ENCODE measurements at regions not wholly inside any gene's neighbourhood (a gene's known extent, or its start where the extent isn't known, plus 50 kb on each side); places are given as distances from the start of the nearest gene placed in this dataset.

DNA sequence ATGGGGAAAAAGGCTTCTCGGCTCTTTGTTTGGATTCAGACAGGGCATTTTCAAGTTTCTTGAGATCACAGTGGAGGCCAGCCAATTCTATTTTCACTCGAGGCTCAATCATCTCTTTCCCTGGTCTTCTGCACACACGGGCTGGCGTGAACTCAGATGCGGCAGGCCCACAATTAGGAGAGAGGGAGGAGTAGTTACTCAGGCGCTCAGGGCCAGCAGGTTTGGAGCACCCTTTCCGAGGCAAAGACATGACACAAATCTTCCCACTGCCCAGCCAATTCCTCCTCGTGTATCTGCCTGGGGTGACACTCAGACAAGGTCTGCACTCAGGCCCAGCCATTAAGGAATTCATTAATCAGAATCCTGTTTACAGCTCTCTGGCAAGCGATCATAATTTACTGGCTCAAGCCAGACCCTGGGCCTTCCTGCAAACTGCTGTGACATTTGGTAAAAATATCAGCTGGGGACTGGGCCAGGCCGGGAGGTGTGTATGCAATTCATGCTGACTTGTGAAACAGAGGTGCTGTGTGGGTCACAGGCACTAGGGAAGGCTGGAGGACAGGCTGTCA is 68.1 kb upstream of the TLE3 start:
- H3K4me3 Mint-ChIP-seq: no peak overlapping the region
- ATAC-seq: no peak
- H3K27me3 Mint-ChIP-seq (ENCODE audit: low read depth): no peaks in the 10 kb centered on the region
- no peaks in the 10 kb centered on the region for H3K9me3 Mint-ChIP-seq
- no peaks in the 10 kb centered on the region for H3K36me3 Mint-ChIP-seq (ENCODE audit: insufficient read depth)
- DNase-seq: no peak
- H3K4me1 Mint-ChIP-seq (ENCODE audit: low read depth): no peaks in the 10 kb centered on the region

DNA sequence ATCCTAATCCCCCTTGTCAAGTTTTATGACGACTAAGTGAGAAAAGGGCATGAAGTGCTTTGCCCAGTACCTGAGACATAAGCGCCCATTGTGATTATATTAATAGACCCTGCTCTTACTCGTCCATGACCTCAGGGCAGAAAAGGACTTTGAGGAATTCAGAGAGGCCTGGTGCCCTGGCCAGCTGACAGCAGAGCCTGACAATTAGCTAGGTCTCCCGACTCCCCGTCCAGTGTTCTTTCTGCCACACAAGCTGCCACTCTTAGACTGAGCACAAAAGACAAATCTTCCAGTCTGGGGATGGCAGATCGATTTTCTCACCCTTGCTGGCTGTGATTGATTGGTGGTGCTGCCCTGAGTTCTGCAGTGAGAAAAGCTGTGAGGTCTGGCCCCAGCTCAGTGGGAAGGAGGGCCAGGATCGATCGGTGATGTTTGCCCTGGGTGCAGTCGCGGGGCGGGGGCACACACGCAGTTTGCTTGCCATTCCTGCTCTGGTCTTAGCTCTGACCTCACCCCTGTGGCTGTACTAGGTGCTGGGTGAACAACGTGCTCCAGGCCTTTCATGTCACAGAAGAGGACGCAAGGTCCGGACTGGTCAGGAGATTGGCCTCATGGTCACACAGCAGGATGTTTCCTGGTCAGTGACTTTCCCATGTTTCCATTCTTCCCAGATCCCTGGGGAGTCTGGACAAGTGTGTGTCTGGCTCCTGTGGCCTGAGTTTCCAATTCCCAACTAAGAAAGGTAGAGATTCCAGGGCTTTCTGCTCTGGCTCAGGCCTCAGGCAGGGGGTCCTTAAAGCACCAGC is 67.4 kb upstream of the TLE3 start:
- ATAC-seq (no peak), DNase-seq (no peak)
- H3K36me3 Mint-ChIP-seq (ENCODE audit: insufficient read depth): no peaks in the 10 kb centered on the region
- no peaks in the 10 kb centered on the region for H3K4me1 Mint-ChIP-seq (ENCODE audit: low read depth)
- no peak overlapping the region for H3K4me3 Mint-ChIP-seq
- H3K9me3 Mint-ChIP-seq: no peaks in the 10 kb centered on the region
- peaks cover 2% of the 10 kb centered on the region for H3K27me3 Mint-ChIP-seq (ENCODE audit: low read depth)

GRCh38 chr15:70164156-70164900 is 66.6 kb upstream of the TLE3 start:
- ATAC-seq (no peak), DNase-seq (no peak)
- peaks cover 7% of the 10 kb centered on the region for H3K27me3 Mint-ChIP-seq (ENCODE audit: low read depth)
- no peaks in the 10 kb centered on the region for H3K9me3 Mint-ChIP-seq
- H3K36me3 Mint-ChIP-seq (ENCODE audit: insufficient read depth): no peaks in the 10 kb centered on the region
- no peaks in the 10 kb centered on the region for H3K4me1 Mint-ChIP-seq (ENCODE audit: low read depth)
- H3K4me3 Mint-ChIP-seq: no peak overlapping the region

DNA sequence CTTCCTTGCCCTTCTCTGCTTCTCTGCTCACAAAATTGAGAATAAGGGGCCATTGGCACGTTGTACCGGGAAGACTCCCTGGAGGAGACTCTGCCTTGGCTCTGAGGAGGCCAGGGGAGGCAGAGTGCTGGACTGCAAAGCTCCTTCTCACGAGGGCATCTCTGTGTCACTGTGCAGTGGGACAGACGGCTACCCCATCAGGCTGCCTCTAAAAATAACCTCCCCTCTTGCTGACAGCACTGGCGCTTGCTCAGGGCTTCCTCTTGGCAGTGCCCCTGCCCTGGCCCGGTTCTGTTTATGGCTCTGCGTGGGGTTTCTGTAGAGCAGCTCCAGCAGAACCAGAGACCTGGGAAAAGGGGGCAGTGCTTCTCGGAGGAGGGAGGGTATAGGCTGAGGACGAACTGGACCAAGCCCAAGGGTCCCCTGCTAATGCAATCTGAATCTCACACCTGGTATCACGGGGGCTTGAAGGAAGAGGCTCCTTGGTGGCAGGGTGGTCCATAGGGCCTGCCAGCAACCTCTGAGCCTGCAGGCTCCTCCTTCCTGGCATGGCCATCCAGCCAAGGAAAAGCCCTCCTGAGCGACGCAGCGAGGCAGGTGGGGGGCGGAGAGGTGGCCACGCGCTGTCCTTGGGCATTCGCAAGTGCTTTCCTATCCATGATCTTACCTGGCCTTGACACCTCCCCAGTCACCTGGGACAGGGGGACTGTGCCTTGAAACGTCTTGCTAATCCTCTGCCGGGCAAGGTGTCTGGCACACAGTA is 63.3 kb upstream of the TLE3 start:
- no peaks in the 10 kb centered on the region for H3K4me1 Mint-ChIP-seq (ENCODE audit: low read depth)
- ATAC-seq (no peak), DNase-seq (no peak)
- peaks cover 10% of the 10 kb centered on the region for H3K27me3 Mint-ChIP-seq (ENCODE audit: low read depth)
- no peak overlapping the region for H3K4me3 Mint-ChIP-seq
- no peaks in the 10 kb centered on the region for H3K36me3 Mint-ChIP-seq (ENCODE audit: insufficient read depth)
- no peaks in the 10 kb centered on the region for H3K9me3 Mint-ChIP-seq

DNA sequence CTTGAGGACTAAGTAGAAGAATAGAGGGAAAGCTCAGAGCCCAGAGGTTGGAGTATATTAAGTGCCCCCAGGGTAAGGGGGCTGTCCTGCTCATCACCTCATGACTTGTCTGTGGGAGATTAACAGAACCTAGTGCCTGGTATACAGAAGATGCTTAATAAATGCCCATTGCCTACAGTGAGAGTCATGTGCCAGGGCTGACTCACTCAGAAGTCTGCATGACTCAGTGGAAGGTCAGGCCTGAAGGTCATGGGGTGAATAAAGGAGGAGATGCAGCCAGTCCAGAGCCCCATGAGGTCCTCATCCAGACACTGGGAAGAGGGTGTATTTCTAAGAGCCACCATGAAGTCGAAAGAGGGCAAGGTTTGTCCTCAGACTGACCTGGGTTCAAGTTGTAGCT is 62.5 kb upstream of the TLE3 start:
- no peaks in the 10 kb centered on the region for H3K36me3 Mint-ChIP-seq (ENCODE audit: insufficient read depth)
- no peak overlapping the region for H3K4me3 Mint-ChIP-seq
- peaks cover 10% of the 10 kb centered on the region for H3K27me3 Mint-ChIP-seq (ENCODE audit: low read depth)
- no peaks in the 10 kb centered on the region for H3K4me1 Mint-ChIP-seq (ENCODE audit: low read depth)
- ATAC-seq (no peak), DNase-seq (no peak)
- no peaks in the 10 kb centered on the region for H3K9me3 Mint-ChIP-seq

DNA sequence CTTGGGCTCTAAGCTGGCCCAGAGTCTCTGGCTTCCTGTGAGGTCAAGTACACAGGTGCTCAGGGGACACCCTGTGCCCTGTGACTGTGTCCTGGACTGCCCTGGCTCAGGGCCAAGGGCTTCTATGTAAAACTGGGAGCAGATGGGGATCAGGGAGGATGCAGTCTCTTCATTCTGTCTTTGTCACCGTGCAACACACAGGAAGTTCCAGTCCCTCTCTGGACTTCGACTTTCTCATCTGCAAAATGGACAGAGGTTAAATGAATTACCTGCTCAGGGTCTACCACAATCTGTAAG is 61.9 kb upstream of the TLE3 start:
- ATAC-seq (no peak), DNase-seq (no peak)
- H3K4me3 Mint-ChIP-seq: no peak overlapping the region
- H3K36me3 Mint-ChIP-seq (ENCODE audit: insufficient read depth): no peaks in the 10 kb centered on the region
- peaks cover 10% of the 10 kb centered on the region for H3K27me3 Mint-ChIP-seq (ENCODE audit: low read depth)
- no peaks in the 10 kb centered on the region for H3K9me3 Mint-ChIP-seq
- H3K4me1 Mint-ChIP-seq (ENCODE audit: low read depth): no peaks in the 10 kb centered on the region

DNA sequence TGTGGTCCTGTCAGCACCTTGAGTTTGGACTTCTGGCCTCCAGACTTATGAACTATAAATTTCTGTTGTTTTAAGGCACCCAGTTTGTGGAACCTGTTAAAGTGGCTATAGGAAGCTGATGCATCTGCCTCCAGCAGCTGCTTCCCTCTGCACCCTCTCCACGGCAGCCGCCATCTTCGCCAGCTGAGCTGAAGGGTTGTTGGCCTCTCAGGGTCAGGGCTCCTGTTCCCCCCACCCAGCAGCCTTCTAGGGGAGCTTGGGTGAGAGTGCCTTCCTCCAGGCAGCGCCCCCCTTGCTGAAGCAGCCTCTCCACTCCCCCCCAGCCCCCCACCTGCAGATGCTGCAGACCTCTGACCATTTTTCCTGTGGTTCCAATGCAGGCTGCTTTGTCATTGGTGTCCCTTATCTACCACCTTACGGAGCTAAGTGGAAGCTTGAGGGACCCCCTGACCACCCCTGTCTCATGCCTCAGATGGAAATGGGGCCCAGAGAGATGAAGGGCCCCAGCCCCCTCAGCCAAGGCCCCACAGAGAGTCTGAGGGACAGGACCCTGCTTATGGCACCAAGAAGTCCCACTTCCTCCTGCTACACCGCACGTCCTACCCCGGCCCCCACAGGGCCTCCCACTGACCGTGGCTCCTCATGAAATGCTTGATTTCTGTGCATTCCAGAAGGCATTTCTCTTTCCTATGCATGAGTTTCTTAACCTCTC is 61.4 kb upstream of the TLE3 start:
- ATAC-seq (no peak), DNase-seq (no peak)
- H3K36me3 Mint-ChIP-seq (ENCODE audit: insufficient read depth): no peaks in the 10 kb centered on the region
- H3K4me3 Mint-ChIP-seq: no peak overlapping the region
- peaks cover 10% of the 10 kb centered on the region for H3K27me3 Mint-ChIP-seq (ENCODE audit: low read depth)
- H3K9me3 Mint-ChIP-seq: no peaks in the 10 kb centered on the region
- peaks cover 2% of the 10 kb centered on the region for H3K4me1 Mint-ChIP-seq (ENCODE audit: low read depth)

GRCh38 chr15:70158309-70159000 is 60.7 kb upstream of the TLE3 start:
- ATAC-seq: no peak
- DNase-seq: no peak
- Mint-ChIP-seq H3K36me3 (ENCODE audit: insufficient read depth) (no peaks in the 10 kb centered on the region), H3K27me3 (ENCODE audit: low read depth) (peaks cover 10% of the 10 kb centered on the region), H3K4me1 (ENCODE audit: low read depth) (peaks cover 2% of the 10 kb centered on the region), H3K9me3 (no peaks in the 10 kb centered on the region), H3K4me3 (no peak overlapping the region)

DNA sequence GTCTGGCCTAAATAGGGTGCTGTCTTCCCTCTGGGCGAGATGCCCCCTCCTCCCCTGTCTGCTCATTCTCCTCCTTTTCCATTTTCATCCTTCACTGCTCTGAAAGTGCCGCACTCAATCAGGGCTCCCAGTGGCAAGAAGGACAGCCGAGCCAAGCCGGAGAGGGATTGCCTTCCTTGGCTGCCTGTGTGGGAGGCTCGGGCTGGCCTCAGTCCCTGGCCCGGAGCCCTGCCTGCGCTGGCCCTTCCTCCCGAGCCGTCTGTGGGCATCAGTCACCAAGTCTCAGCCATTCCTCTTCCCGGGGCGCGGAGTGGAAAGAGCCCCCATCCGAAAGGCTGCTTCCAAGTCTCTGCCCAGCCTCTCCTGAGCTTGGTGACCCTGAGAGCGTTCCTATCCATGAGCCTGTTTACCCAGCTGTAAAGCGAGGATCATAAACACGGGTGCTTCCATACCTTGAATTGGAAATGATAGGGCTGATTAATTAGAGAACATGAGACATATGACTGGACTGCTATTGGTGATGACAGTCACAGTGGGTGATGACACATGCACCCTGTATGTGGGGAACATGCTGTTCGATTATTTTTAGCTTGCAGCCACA is 59.1 kb upstream of the TLE3 start:
- no peaks in the 10 kb centered on the region for H3K9me3 Mint-ChIP-seq
- peaks cover 2% of the 10 kb centered on the region for H3K4me1 Mint-ChIP-seq (ENCODE audit: low read depth)
- DNase-seq: no peak
- no peak for ATAC-seq
- H3K36me3 Mint-ChIP-seq (ENCODE audit: insufficient read depth): no peaks in the 10 kb centered on the region
- H3K4me3 Mint-ChIP-seq: no peak overlapping the region
- H3K27me3 Mint-ChIP-seq (ENCODE audit: low read depth): peaks cover 10% of the 10 kb centered on the region

- Mint-ChIP-seq H3K4me3 (no peak overlapping the region), H3K27me3 (ENCODE audit: low read depth) (peaks cover 7% of the 10 kb centered on the region), H3K9me3 (no peaks in the 10 kb centered on the region), H3K36me3 (ENCODE audit: insufficient read depth) (no peaks in the 10 kb centered on the region), H3K4me1 (ENCODE audit: low read depth) (peaks cover 2% of the 10 kb centered on the region)
- ATAC-seq (no peak), DNase-seq (no peak)
Measured at GRCh38 chr15:70154718-70155347, 57.1 kb upstream of the TLE3 start.

GRCh38 chr15:70153921-70154717 is 56.4 kb upstream of the TLE3 start:
- H3K9me3 Mint-ChIP-seq: no peaks in the 10 kb centered on the region
- no peak overlapping the region for H3K4me3 Mint-ChIP-seq
- no peak for ATAC-seq

DNA sequence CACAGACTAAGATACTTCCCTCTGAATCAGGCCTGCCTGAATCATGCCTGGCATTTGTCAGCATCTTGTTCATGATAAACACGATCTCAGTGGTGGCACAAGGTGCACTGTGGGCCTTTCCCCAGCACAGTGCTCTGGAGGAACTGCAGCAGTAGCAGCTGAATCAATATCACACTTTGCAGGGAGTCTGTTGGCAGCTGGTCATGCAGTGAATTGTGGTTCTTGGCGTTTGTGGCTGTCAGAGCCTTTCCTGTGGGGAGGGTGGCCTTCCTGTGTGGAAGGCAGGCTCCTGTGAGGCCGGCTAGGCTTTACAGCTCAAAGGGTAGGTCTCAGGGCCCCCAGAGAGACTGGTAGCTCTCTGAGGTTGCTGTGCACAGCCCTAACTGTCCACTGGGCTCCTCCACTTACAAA is 54.4 kb upstream of the TLE3 start:
- ATAC-seq: no peak
- H3K9me3 Mint-ChIP-seq: no peaks in the 10 kb centered on the region
- H3K36me3 Mint-ChIP-seq (ENCODE audit: insufficient read depth): no peaks in the 10 kb centered on the region
- no peaks in the 10 kb centered on the region for H3K27me3 Mint-ChIP-seq (ENCODE audit: low read depth)
- H3K4me3 Mint-ChIP-seq: no peak overlapping the region
- no peak for DNase-seq
- H3K4me1 Mint-ChIP-seq (ENCODE audit: low read depth): peaks cover 2% of the 10 kb centered on the region

More at GRCh38 chr15:70153921-70154717, 56.4 kb upstream of the TLE3 start:
- H3K4me1 Mint-ChIP-seq (ENCODE audit: low read depth): peaks cover 2% of the 10 kb centered on the region
- no peak for DNase-seq
- H3K27me3 Mint-ChIP-seq (ENCODE audit: low read depth): peaks cover 3% of the 10 kb centered on the region
- H3K36me3 Mint-ChIP-seq (ENCODE audit: insufficient read depth): no peaks in the 10 kb centered on the region

All from activated T-cell treated with anti-CD3 and anti-CD28 coated beads, Interleukin-2, amount 50 U/mL, for 4 hours (primary cell).